D341Med (cell line): ENCODE measurements at regions not wholly inside any gene's neighbourhood (a gene's known extent, or its start where the extent isn't known, plus 50 kb on each side); places are given as distances from the start of the nearest gene placed in this dataset.

Experiments
- DNase-seq: peaks from one replicate; pipeline ENCODE4 v3.0.0; 2012; ENCODE audit warnings: low spot score

DNA sequence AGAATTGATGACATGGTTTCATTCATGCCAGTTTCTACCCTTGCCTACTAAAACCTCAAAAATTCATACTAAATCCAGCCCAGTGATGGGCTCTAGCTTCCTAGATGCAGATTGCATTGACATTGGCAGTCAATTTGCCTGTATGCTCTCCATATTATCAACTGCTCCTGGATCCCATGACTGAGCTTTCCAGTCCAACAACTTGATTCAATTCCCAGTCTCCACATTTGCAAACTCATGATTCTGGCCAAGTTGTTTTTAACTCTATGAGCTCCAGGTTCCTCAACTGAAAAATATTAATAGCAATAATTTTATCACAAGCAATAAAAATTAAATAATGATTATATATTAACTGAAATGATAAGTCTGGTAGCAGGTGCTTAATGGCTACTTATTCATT, 51.0 kb upstream of the DSC1 start:
- no peak for DNase-seq

DNA sequence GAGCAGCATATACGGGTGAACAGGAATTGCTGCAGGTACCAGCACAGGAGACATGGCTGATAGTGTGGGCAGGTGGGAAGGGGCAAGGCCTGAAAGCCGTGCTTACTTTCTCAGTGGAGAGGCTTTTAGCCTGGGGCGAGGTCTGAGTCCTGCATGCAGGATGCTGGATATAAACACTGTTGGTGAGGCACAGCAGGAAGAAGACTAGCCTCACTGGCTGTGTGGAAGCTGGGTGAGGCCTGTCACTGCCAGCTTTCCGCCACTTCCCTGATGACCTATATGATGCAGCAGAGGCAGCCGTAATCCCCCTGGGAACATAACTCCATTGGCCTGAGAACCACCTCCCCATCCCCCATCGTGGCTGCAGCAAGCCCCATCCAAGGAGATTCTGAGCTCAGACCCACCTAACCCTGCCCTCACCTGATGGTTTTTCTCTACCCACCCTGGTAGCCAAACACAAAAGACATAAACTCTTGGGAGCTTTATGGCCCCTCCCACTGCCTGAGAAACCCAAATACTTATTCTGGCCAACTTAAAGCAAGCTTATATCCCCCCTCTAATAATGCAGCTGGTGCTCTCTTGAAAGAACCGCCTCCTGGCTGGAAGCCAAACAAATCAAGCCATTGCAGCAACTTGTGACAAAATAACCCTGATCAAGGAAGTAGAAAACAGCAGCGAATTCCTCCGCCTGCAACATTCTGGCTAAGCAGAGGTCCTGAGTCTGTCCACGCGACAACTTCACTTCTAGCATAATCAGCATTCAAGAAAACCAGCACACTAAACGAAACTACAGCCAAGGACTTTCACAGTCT, 54.6 kb upstream of the DSC1 start:
- DNase-seq, result no peak

DNA sequence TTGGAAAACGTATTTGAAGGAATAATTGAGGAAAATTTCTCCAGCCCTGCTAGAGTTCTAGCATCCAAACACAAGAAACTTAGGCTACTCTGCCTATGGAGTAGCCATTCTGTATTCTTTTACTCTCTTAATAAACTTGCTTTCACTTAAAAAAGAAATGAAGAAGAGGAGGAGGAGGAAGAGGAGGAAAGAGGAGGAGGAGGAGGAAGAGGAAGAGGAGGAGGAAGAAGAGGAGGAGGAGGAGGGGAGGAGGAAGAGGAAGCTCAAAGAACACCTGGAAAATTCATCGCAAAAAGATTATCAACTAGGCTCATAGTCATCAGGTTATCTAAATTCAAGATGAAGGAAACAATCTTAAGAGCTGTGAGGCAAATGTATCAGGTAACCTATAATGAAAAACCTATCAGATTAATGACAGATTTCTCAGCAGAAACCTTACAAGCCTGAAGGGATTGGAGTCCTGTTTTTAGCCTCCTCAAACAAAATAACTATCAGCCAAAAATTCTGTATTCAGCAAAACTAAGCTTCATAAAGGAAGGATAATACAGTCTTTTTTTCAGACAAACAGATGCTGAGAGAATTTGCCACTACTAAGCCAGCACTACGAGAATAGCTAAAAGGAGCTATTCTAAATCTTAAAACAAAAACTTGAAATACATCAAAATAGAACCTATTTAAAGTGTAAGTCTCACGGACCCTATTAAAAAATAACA, 56.2 kb upstream of the DSC1 start:
- DNase-seq, result no peak

DNA sequence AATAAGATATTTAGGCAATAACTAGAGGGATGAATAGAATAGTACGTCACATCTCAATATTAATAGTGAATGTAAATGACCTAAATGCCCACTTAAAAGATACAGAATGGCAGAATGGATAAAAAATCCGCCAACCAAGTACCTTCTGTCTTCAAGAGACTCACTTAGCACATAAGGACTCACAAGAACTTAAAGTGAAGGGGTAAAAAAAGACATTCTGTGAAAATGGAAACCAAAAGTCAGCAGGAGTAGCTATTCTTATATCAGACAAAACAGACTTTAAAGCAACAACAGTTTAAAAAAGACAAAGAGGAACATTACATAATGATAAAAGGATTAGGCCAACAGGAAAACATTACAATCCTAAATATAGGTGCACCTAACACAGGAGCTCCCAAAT, 56.7 kb upstream of the DSC1 start:
- no peak for DNase-seq

DNA sequence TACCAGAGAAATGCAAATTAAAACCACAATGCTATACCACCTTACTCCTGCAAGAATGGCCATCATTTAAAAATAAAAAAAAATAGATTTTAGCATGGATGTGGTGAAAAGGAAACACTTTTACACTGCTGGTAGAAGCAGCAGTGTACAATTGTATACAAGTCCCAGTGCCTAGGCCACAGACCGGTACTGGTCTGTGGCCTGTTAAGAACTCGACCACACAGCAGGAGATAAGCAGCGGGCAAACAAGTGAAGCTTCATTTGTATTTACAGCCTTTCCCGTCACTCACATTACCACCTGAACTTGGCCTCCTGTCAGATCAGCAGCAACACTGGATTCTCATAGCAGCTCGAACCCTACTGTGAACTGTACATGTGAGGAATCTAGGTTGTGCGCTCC, 60.7 kb upstream of the DSC1 start:
- DNase-seq, result no peak

DNA sequence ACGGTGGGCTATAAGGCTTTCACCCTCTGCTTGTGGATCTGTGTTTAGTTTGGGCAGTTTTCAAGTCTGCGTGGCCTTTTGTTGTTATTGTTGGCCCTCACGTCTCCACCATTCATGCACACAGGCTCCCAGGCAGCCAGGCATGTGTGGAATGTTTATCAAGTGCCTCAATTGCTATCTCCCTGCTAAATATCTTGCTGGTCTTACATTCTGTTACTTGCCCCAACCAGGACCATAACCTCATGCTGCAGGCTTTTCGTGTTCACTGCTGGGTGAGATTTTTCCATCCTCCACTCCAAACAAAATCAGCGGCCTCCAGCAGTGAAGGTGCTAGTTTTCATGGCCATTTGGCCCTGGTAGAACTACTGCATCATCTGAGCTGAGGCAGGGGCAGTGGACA, 63.0 kb upstream of the DSC1 start:
- no peak for DNase-seq

DNA sequence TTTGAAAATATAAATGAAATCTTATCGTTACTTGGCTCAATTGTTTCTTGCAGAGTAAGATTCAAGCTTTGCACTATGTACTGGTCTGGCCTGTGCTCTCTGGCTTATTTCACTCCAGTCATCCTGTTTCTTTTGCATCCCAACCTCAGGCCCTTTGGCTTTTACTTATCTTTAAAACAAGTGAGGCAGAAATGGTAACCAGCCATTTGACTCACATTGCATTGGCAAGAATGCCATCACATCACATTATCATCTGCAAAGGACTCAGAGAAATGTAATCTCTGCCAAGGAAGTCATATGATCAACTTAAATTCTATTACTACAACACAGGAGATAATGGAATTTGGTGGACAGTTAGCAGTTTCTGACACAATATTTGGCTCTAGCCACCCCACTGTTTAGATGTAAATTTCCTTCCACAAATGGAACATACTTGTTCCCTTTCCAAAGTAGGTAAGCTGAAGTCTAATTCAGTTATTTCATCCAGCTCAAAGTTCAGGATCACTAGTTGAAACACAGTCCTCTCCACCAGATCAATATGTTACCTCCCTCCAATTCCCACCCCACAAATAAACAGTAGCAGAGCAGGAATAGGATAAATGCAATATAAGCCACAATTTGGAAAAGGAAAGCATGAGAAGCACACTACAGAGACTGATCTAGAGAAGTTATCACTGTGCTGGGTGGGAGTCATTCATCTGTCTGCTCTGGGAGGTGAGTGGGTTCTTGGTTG, 65.0 kb upstream of the DSC1 start:
- no peak for DNase-seq

DNA sequence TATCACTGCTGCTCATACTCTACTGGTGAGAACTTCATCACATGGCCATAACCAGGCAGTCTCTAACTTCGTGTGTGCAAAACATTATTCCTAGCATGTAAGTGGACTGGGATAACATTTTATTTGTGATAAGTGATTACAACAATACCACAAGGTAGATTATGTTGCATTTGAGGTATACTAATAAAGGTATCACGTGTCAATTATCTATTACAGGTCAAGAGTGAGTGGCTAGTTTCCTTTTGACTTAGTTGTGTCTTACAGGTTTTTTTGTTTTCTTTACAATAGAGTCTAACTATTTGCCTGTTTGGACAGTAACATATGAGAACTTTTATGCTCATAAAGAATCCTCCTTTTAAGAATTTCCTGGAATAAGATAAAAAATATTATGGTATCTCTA, 67.2 kb upstream of the DSC1 start:
- DNase-seq, result no peak

DNA sequence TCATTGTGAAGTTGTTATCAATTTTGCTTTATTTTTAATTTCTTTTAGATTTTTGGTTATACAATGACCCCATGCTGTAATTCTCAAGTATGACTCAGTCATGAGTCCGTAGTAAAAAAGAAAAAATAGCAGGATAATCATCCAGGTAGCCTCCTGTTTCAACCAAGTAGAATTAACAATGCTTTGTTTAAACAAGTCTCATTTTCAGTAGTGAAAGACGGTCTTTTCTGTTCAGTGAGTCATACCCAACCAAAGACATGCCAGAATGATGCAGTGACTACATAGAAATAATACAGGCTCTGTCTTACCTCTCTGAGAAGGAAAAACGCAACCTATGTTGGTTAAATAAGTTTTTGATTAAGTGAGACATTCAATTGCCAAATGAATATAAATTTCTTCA, 67.8 kb upstream of the DSC1 start:
- no peak for DNase-seq

DNA sequence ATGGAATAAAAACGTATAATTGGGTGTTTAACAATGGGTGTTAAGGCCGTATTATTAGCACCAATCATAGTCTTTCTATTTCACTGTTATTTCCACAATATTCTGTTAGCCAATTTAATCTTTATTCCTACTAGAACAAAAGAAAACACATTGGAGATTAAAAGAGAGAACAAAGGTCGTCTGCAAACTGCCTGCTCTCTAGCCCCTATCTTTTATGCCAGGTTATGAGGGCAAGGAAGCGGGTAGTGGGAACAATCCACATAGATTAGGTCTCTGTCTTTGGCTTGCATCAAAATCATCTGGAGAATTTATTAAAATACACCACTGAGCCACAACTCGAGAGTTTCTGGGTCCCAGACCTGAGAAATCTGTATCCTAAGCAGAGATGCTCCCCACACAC, 69.4 kb upstream of the DSC1 start:
- DNase-seq, result no peak

DNA sequence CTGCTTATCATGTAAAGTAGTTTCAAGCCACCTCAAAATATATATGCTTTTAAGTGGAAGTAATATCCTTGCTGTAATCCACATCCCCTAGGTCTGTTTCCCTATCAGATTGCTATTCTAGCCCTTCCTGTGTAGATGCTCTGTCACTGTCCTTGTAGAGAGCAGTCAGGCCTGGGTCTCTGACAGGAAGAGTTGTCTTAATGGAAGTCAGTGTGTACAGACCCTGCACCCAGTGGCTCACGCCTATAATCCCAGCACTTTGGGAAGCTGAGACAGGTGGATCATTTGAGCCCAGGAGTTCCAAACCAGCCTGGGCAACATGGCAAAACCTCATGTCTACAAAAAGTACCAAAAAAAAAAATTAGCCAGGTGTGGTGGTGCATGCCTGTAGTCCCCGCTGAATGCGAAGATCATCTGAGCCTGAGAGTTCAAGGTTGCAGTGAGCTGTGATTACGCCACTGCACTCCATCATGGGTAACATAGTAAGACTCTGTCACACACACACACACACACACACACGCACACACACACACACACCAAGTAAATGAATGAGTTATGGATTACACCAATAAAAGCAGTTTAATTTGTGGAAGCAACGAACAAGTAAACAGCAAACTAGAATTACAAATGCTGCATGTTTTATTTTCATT, 70.2 kb upstream of the DSC1 start:
- DNase-seq, result no peak

DNA sequence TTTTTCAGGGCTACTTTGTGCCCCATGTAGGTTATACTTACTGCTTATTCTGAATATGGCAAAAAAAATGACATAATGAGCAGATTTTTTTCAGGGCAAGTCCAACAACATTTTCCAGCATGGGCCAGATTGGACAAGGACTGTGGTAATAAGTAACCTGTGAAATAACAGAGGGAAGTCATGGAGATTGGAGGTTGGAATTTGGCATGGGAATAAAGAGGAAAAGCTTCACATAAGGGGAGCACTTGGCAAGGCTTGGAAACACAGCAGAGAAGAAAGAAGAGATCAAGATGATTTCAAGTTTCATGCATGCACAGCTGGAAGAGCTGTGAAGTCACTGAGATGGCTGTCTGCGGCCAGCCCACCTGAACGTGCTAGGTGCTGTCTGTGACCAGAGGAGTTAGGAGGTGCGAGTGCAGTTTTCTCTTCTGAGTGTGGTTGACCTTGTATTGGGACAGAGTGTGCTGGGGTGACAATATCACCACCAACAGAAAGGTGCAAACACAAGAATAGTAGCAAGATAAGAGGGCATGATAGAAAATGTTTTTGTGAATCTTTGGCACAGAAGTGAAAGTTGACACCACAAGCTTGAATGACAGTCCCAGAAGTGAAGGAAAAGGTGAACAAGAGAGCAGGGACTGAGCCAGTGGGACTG, 71.1 kb upstream of the DSC1 start:
- no peak for DNase-seq

DNA sequence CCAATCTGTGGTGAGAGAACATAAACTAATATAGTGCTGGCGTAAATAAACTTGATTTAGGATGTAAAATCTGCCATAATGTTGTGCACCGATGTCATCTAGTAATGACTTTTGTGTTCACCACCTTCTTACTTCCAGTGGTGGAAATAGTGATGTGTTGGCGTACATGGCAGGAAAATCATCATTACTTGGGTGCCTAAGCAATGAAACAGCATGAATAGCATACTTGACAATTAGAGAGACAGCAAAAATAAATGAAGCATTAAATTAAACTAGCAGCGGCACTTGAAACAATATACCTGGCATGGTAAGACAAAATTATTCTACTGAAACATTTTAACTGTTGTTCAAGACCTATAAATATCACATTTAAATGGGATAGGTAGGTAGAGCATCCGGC, 73.2 kb upstream of the DSC1 start:
- DNase-seq, result no peak

DNA sequence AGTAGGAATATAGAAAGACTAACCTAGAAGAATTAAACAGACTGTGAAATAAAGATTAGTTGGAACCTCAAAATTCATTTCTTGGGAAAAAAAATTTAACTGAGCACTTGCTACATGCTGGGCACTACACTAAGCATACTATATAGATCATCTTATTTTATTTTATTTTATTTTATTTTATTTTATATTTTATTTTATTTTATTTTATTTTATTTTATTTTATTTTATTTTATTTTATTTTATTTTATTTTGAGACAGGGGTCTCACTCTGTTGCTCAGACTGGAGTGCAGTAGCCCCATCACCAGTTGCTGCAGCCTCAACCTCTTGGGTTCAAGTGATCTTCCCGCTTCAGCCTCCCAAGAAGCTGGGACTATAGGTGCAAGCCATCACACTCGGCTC, 74.5 kb upstream of the DSC1 start:
- no peak for DNase-seq

DNA sequence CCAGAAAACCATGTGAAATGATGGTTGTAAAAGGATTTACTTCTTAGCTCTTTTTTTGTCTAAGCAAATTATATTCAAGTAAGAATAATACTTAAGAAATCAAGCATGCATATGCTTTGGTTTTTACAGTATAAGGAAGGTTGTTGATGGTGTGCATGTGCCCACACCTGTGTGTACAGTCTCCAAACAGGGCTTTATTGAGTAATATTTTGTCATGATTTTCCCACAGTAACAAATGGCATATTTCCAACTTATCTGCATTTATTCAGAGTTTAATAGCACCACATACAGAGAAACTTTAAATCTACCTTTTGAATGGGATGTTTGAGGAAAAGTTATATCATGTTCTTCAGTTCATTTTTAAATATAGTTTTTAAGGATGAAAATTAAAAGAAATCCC, 76.5 kb upstream of the DSG1 start:
- no peak for DNase-seq

DNA sequence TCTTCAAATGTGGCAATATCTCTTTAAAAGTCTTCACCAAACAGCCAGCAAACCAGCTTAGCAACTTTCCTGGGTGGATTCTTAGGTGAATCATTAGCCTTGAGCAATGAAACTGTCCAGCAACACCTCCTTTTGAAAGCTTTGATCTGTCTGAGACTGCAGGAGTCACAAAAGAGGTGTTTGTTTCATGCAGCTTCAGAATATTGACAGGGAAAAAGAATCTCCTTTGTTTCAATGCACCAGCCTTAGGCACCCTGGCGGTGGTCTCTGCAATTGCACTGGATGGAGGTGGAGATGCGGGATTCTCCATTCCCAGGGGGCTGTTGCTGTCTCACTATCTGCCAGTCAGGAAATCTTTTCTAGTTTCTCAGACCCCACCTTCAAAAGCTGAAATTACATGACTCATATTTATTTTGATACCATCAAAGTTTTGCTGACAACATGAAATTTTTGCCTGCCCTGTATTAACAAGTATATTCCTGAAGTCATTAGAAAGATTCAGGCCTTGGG, 76.0 kb upstream of the DSG1 start:
- DNase-seq, result peak; percentile 64

DNA sequence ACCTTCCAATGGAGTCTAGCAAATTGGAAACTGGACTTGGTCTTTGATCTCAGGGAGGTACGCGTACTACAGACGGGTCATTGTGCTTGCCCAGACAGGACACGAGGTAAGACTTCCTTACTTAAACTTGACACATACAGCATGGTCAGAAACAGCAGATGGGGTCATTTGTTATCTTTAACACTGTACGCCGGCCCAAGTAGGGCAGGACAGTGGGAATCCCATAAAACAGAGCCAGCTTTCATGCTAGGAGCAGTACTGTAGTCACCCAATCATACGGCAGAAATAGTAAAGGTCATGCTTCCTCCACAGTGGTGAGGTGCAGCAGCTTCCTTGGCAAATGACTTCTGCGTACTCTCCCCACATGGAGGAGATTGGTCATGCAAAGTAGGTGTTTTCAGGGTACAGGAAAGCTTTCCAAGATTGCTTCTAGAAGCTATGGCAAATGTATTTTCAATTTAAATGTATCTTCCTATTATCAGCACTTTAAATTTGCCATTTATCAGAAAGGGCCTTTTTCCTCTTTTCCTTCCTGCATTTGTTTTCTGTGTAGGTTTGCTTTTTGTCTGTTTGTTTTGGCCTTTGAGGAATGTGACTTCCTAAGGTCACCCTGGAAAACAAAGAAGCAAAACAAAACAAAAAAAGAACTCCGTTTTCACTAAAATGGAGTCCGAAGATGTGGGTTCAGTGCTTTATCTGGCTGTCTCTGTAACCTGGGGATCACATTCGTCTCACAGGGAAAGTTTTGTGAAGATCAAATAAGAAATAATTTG, 74.0 kb upstream of the DSG1 start:
- no peak for DNase-seq

DNA sequence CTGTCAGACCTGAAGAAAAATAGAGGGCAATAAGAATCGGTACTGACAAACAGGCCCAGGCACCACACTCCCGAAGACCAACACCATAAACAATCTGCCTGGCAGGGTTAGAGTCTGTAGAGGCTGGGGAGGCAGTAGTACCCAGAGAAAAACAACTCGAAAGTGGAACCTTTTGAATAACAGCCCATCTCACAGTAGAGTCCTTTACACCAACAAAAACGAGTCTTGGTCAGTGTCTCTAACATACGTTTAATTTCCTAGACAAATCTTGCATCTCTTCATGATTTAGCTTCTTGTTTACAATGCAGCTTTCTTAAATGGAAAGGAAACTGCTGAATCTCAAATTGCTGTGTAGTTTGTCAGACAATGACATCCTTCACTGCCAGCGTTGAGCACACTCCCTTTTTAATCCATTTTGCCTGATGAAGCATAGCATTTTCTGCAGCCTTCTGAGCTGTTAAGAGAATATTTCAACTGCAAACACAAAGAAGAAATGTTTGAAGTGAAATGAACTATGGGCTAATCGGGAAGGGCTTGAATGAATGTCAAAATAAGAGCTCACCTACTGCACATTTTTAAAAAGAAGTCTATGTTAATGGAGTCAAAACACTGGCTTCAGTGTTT, 73.1 kb upstream of the DSG1 start:
- DNase-seq, result no peak

DNA sequence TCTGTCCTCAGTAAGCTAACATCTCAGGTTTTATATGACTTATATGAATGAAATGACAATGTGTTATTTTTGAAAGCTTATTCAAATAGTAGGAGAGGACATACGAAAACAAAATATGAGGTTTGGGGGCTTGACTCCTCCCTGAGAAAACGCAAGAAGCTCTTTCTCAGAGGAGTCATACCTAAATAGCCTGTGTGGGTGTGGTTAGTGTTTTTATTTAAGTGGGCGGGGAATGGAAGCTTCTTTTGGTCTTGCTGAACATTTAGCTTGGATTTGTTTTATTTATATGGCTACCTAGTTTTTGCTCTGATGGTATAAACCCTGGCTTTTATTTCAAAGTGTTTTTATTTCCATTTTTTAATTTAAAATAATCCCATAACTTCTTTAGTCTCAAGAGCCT, 72.1 kb upstream of the DSG1 start:
- no peak for DNase-seq

DNA sequence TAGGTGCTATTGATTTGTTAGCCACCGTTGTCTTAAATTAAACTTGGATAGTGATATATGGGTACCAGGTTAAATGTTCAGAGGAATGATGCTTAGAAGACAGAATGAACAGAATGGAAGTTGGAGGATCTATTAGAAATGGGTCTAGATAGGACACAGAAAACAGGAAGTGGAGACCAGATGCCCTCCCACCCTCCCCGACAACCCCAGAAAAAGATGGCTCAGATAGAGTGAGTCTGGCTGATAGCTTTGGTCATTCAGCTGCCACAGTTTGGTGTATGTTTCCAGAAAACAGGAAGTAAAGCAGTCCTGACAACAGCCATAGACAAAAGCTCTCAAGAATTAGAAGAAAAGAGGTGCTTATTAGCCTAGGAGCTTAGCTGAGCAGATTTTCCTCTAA, 71.5 kb upstream of the DSG1 start:
- no peak for DNase-seq
